HCT116 (cell line): ENCODE measurements at regions not wholly inside any gene's neighbourhood (a gene's known extent, or its start where the extent isn't known, plus 50 kb on each side); places are given as distances from the start of the nearest gene placed in this dataset.

Experiments used
- ATAC-seq: fragments of 200-7000 bp; cut with Tn5 transposase; 2 replicates; pipeline ENCODE4 v1.9.1; 2020; ENCODE audit warnings: mild to moderate bottlenecking, moderate library complexity
- BruUV-seq: library from RNA; stranded (reverse); fragments of 400-500 nt; replicated peaks from 2 replicates; lab custom pipeline; 2021; lab: Mats Ljungman, UMichigan
- CTCF ChIA-PET: fragments of 300-600 bp; sonication (Branson Sonifier 250); formaldehyde crosslinking; loops from one replicate; lab custom pipeline; 2021; ENCODE audit warnings: antibody characterized with exemption; lab: Charles Lee
- POLR2A ChIA-PET: fragments of 300-600, 350-600 bp; sonication (Branson Sonifier 250); formaldehyde crosslinking; loops from one replicate; lab custom pipeline; 2021; ENCODE audit warnings: antibody characterized with exemption; lab: Charles Lee
- RAD21 ChIA-PET, 2 experiments: fragments of 300-600 bp; sonication (Branson Sonifier 250); formaldehyde crosslinking; loops; one replicate each; lab custom pipeline; 2023; ENCODE audit warnings: low total read pairs in 2 of 2; ENCODE audit not compliant: uncharacterized antibody in 2 of 2, unreplicated experiment in 2 of 2, low non-redundant PET in 1 of 2; lab: Charles Lee
- DNase-seq: peaks from one replicate; pipeline ENCODE4 v3.0.0-alpha.2; 2010; ENCODE audit warnings: low read depth, low spot score
- H2AFZ ChIP-seq: fragments of 200-600 bp; shearing (Covaris generic), sonication (generic); 2 replicates; pipeline ENCODE4 v1.6.1; 2017; ENCODE audit warnings: low read depth, mixed run types, mixed read lengths, antibody characterized with exemption, low read length; ENCODE audit not compliant: poor library complexity, severe bottlenecking
- H3K27ac ChIP-seq: 2 replicates; pipeline ENCODE4 v1.5.1; 2012; ENCODE audit warnings: low read depth, low read length
- H3K27me3 ChIP-seq: fragments of 200-600 bp; sonication (generic); 2 replicates; pipeline ENCODE4 v1.6.1; 2016; ENCODE audit warnings: mixed run types, low read length, mixed read lengths; ENCODE audit not compliant: insufficient read depth
- H3K36me3 ChIP-seq, 2 experiments: fragments of 200-500 bp in 1 of 2; fragments of 200-600 bp in 1 of 2; sonication (Bioruptor generic) in 1 of 2; sonication (generic) in 1 of 2; 2 replicates each; pipeline versions ENCODE4 v1.5.1 to v1.6.1; 2014 to 2016; ENCODE audit warnings: low read length in 2 of 2, inconsistent platforms in 1 of 2, mixed read lengths in 1 of 2, mixed run types in 1 of 2; ENCODE audit not compliant: insufficient read depth in 2 of 2, control insufficient read depth in 1 of 2
- H3K4me1 ChIP-seq, 2 experiments: fragments of 200-600 bp in 1 of 2; sonication (generic) in 1 of 2; 2 replicates each; pipeline versions ENCODE4 v1.5.1 to v1.6.1; 2012 to 2017; ENCODE audit warnings: low read length in 2 of 2, inconsistent platforms in 1 of 2, mild to moderate bottlenecking in 1 of 2, mixed read lengths in 1 of 2, mixed run types in 1 of 2, moderate library complexity in 1 of 2; ENCODE audit not compliant: insufficient read depth in 2 of 2, control insufficient read depth in 1 of 2
- H3K4me2 ChIP-seq: fragments of 200-600 bp; sonication (generic); 2 replicates; pipeline ENCODE4 v1.6.1; 2017; ENCODE audit warnings: mixed run types, low read length, mixed read lengths
- H3K4me3 ChIP-seq, 2 experiments: fragments of 200-600 bp in 1 of 2; sonication (generic) in 1 of 2; replicated peaks in 1 of 2; 2 replicates each; pipeline ENCODE4 v1.5.1; 2011 to 2016; ENCODE audit warnings: low read length in 2 of 2, control low read depth in 1 of 2, low read depth in 1 of 2, mild to moderate bottlenecking in 1 of 2, mixed read lengths in 1 of 2, mixed run types in 1 of 2
- H3K79me2 ChIP-seq: fragments of 200-600 bp; sonication (generic); 2 replicates; pipeline ENCODE4 v1.6.1; 2017; ENCODE audit warnings: mild to moderate bottlenecking, mixed run types, low read length, moderate library complexity, mixed read lengths; ENCODE audit not compliant: insufficient read depth
- H3K9ac ChIP-seq: fragments of 200-600 bp; sonication (generic); 2 replicates; pipeline ENCODE4 v1.6.1; 2016; ENCODE audit warnings: low read length, mixed read lengths
- H3K9me2 ChIP-seq: fragments of 200-600 bp; sonication (generic), shearing (Covaris generic); 2 replicates; pipeline ENCODE4 v1.6.1; 2017; ENCODE audit warnings: mixed run types, mild to moderate bottlenecking, moderate library complexity; ENCODE audit not compliant: insufficient read depth
- H3K9me3 ChIP-seq, 2 experiments: fragments of 200-500 bp in 1 of 2; fragments of 200-600 bp in 1 of 2; sonication (Bioruptor generic) in 1 of 2; sonication (generic) in 1 of 2; 2 replicates each; pipeline ENCODE4 v1.6.1; 2014 to 2017; ENCODE audit warnings: low read length in 2 of 2, mixed read lengths in 2 of 2, inconsistent platforms in 1 of 2, low read depth in 1 of 2, mild to moderate bottlenecking in 1 of 2, mixed run types in 1 of 2, moderate library complexity in 1 of 2; ENCODE audit not compliant: control insufficient read depth in 1 of 2, insufficient read depth in 1 of 2
- H4K20me1 ChIP-seq: fragments of 200-600 bp; sonication (generic), shearing (Covaris generic); 2 replicates; pipeline ENCODE4 v1.6.1; 2017; ENCODE audit warnings: mixed run types, mild to moderate bottlenecking, moderate library complexity; ENCODE audit not compliant: insufficient read depth
- ATF3 ChIP-seq: IDR thresholded peaks from 2 replicates; pipeline ENCODE4 v1.6.1; 2012
- CBX3 ChIP-seq: IDR thresholded peaks from 2 replicates; pipeline ENCODE4 v1.6.1; 2012; ENCODE audit warnings: low read depth
- CTCF ChIP-seq, 3 experiments: fragments of 200-600 bp in 1 of 3; sonication (generic) in 1 of 3; IDR thresholded peaks in 2 of 3; conservative IDR thresholded peaks in 1 of 3; 2 replicates each; pipeline ENCODE4 v1.5.1; 2012 to 2017; ENCODE audit warnings: low read depth in 2 of 3, low read length in 2 of 3, antibody characterized with exemption in 1 of 3, borderline replicate concordance in 1 of 3, control low read depth in 1 of 3, mild to moderate bottlenecking in 1 of 3, mixed read lengths in 1 of 3, mixed run types in 1 of 3, moderate library complexity in 1 of 3; ENCODE audit not compliant: insufficient read depth in 1 of 3
- EGR1 ChIP-seq: IDR thresholded peaks from 2 replicates; pipeline ENCODE4 v1.6.1; 2012; ENCODE audit warnings: low read depth
- ELF1 ChIP-seq: IDR thresholded peaks from 2 replicates; pipeline ENCODE4 v1.6.1; 2012; ENCODE audit warnings: low read depth, borderline replicate concordance
- EZH2phosphoT487 ChIP-seq: fragments of 200-600 bp; IDR thresholded peaks from 2 replicates; pipeline ENCODE4 v1.6.1; 2018; ENCODE audit warnings: antibody characterized with exemption, borderline replicate concordance
- FOSL1 ChIP-seq: IDR thresholded peaks from 2 replicates; pipeline ENCODE4 v1.6.1; 2012; ENCODE audit warnings: low read depth
- POLR2A ChIP-seq: IDR thresholded peaks from 2 replicates; pipeline ENCODE4 v1.7.0; 2011; ENCODE audit warnings: borderline replicate concordance; ENCODE audit not compliant: insufficient read depth, insufficient read length; ENCODE audit errors: extremely low read depth
- POLR2AphosphoS5 ChIP-seq: IDR thresholded peaks from 2 replicates; pipeline ENCODE4 v1.6.1; 2011; ENCODE audit warnings: mild to moderate bottlenecking, low read depth, low read length, moderate library complexity
- REST ChIP-seq: IDR thresholded peaks from 2 replicates; pipeline ENCODE4 v1.6.1; 2012; ENCODE audit warnings: low read depth
- SIN3A ChIP-seq: IDR thresholded peaks from 2 replicates; pipeline ENCODE4 v1.6.1; 2012; ENCODE audit warnings: low read depth
- SP1 ChIP-seq: IDR thresholded peaks from 2 replicates; pipeline ENCODE4 v1.6.1; 2012; ENCODE audit warnings: low read depth
- SRF ChIP-seq: IDR thresholded peaks from 2 replicates; pipeline ENCODE4 v1.6.1; 2012; ENCODE audit warnings: low read depth
- TCF7L2 ChIP-seq: IDR thresholded peaks from 2 replicates; pipeline ENCODE4 v1.7.0; 2011; ENCODE audit warnings: borderline replicate concordance, inconsistent platforms; ENCODE audit not compliant: insufficient read depth, insufficient read length; ENCODE audit errors: extremely low read depth
- YY1 ChIP-seq: IDR thresholded peaks from 2 replicates; pipeline ENCODE4 v1.6.1; 2011; ENCODE audit warnings: low read length, low read depth, moderate library complexity, mild to moderate bottlenecking; ENCODE audit not compliant: insufficient replicate concordance; ENCODE audit errors: extremely low read depth
- ZBTB33 ChIP-seq: IDR thresholded peaks from 2 replicates; pipeline ENCODE4 v1.6.1; 2011; ENCODE audit warnings: mild to moderate bottlenecking, low read length, moderate library complexity; ENCODE audit not compliant: insufficient replicate concordance; ENCODE audit errors: extremely low read depth
- ZFX ChIP-seq: fragments of 450-650 bp; IDR thresholded peaks from 2 replicates; pipeline ENCODE4 v1.6.1; 2017
- intact Hi-C: fragments of 100-400 bp; cut with micrococcal nuclease; formaldehyde crosslinking; loops from 2 replicates; pipeline ENCODE4 v1.10.0; 2022

GRCh38 chr7:140263277-140263676 is 86.5 kb upstream of the KDM7A start:
- BruUV-seq: no TSS peak
- DNase-seq (no peak), ATAC-seq (no peak)
- H3K27ac ChIP-seq: no peak overlapping the region
- ChIA-PET POLR2A (no interaction called here), RAD21 (no interaction called here), CTCF (no interaction called here)
- intact Hi-C loops: no loop called here
- H2AFZ ChIP-seq: no peak overlapping the region
- TF ChIP-seq FOSL1: no peak
- TF ChIP-seq ELF1: no peak
- TF ChIP-seq ATF3: no peak
- TF ChIP-seq POLR2AphosphoS5: no peak
- no peak for TF ChIP-seq POLR2A
- no peak for TF ChIP-seq CTCF (IDR thresholded peaks at IDR 0.05 in 2 of 3, conservative IDR thresholded peaks at IDR 0.05 in 1 of 3; ENCODE audit: borderline replicate concordance in 1 of 3, insufficient read depth in 1 of 3, low read depth in 2 of 3, low read length in 2 of 3)
- TF ChIP-seq EGR1: no peak
- no peak for TF ChIP-seq YY1
- TF ChIP-seq REST: no peak
- TF ChIP-seq ZBTB33: no peak
- TF ChIP-seq SRF: no peak
- no peak for TF ChIP-seq EZH2phosphoT487
- TF ChIP-seq SP1: no peak
- no peak for TF ChIP-seq SIN3A
- TF ChIP-seq CBX3: no peak
- no peak for TF ChIP-seq TCF7L2
- TF ChIP-seq ZFX: no peak
- H3K9me3 ChIP-seq: no peaks in the 10 kb centered on the region
- no peak overlapping the region for H3K9ac ChIP-seq
- H3K79me2 ChIP-seq: no peaks in the 10 kb centered on the region
- H3K4me3 ChIP-seq: no peak overlapping the region
- no peak overlapping the region for H3K4me2 ChIP-seq
- no peaks in the 10 kb centered on the region for H3K9me2 ChIP-seq
- no peaks in the 10 kb centered on the region for H3K4me1 ChIP-seq
- no peaks in the 10 kb centered on the region for H4K20me1 ChIP-seq
- no peaks in the 10 kb centered on the region for H3K27me3 ChIP-seq
- no peaks in the 10 kb centered on the region for H3K36me3 ChIP-seq
